DMS 273 (cell line): ENCODE measurements at regions not wholly inside any gene's neighbourhood (a gene's known extent, or its start where the extent isn't known, plus 50 kb on each side); places are given as distances from the start of the nearest gene placed in this dataset.
"Not testable (repeated sequence)": the region's sequence is repeated elsewhere in the genome, so short reads cannot be mapped to it uniquely, and the experiment has no call there.

ENCODE experiments used
- DNase-seq: peaks from one replicate; lab custom pipeline; 2025; ENCODE audit not compliant: unreplicated experiment; lab: John Stamatoyannopoulos, UW

- DNase-seq: no peak
Measured at GRCh38 chr7:17554341-17555015, 256.0 kb downstream of the AHR start.

GRCh38 chr7:17556247-17556956 lies 257.9 kb downstream of the AHR start:
- DNase-seq: no peak

GRCh38 chr7:17557251-17557671 lies 258.8 kb downstream of the AHR start:
- DNase-seq: no peak

GRCh38 chr7:17558135-17558534 lies 259.7 kb downstream of the AHR start:
- DNase-seq: no peak

GRCh38 chr7:17558558-17559332 lies 260.3 kb downstream of the AHR start:
- DNase-seq: no peak

DNA sequence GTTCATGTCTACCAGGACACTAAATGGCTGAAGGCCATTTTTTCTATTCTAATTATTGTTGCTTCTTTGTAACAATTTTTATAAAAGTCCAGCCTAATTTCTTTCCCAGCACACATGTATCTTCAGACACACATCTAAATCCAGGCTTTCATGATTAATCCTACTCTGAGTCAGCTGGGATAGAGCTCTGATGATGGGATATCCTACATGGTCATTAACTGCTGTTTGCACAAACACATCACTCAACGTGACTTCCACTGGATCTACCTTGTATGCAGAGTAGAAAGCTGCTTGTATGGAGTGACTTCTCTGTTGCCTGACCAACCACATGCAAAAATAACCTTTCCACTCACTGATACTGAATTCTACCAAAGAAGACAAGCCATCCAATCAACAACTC lies 260.9 kb downstream of the AHR start:
- no peak for DNase-seq

GRCh38 chr7:17560516-17560915 lies 262.1 kb downstream of the AHR start:
- no peak for DNase-seq

DNA sequence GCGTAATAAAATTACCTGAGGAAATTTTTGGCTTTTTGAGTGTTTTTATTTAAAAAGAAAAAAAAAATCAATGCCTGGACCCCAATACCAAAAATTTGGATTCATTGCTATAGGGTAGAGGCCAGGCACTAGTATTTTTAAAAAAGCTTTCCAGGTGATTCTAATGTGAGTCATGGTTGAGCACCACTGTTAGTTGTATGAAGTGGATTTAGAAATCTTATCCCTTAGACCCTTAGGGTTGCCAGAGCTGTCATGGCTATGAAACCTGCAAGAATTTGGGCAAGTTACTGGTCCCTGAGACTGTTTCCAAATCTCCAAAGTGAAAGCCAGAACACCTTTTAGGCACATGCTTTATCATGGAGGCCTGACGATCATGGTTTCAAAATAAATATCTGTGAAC lies 262.5 kb downstream of the AHR start:
- no peak for DNase-seq

GRCh38 chr7:17564678-17565212 lies 266.3 kb downstream of the AHR start:
- DNase-seq: no peak

- DNase-seq: no peak
Measured at GRCh38 chr7:17580141-17580540, 281.7 kb downstream of the AHR start.

DNA sequence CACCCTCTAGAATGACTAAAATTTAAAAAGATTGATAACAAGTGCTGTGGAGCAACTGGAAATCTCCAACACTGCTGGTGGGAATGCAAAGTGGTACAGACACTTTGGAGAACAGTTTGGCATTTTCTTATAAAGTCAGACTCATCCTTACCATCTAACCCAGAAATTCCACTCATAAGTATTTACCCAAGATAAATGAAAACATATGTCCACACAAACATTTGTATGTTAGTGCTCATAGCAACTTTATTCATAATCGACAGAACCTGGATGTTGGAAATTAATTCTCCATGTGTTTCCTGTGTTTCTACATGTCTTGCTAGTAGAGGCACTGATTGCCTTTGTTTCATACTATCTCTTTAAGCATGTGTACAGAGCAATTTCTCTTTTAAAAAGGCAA lies 282.4 kb downstream of the AHR start:
- no peak for DNase-seq

DNA sequence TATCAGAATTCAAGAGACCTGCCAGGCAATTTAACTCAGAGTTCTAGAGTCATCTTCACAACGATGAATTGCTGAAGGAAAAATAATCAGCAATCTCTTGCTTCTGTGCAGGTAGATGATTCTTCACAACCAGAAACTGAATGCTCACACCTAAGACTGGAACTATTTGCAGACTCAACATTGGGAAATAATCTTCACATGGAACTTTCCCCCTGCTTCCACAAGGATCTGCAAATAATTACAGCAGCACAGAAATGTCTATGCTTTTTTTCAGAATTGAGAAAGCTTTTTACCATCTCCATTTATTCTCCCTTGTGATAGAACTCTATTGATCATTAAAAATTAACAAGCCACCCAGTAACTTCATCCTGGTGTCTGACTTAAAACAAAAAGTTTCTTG lies 282.8 kb downstream of the AHR start:
- DNase-seq: no peak

DNA sequence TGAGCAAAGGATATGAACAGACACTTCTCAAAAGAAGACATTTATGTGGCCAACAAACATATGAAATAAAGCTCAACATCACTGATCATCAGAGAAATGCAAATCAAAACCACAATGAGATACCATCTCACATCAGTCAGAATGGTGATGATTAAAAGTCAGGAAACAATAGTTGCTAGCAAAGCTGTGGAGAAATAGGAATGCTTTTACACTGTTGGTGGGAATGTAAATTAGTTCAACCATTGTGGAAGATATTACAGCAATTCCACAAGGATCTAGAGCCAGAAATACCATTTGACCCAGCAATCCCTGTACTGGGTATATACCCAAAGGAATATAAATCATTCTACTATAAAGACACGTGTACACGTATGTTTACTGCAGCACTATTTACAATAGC lies 284.2 kb downstream of the AHR start:
- not testable (repeated sequence) for DNase-seq

GRCh38 chr7:17583786-17584185 lies 285.3 kb downstream of the AHR start:
- no peak for DNase-seq

DNA sequence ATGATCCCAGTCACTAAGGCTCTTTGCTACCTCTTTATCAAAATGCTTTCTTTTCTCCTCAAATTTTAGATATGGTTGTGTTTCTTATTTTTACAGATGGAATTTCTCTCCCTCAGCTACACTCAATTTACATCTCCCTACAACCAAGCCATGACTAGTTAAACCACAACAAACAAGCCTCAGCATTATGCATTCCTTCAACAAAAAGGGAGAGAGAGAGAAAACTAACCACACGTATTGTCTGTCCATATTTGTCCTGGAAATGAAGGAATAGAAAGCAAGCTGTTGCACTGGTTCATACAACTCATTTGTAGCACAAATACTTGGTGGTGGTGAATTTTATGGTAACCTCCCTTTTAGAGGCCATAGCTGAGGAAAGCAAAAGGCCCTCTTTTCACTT lies 286.4 kb downstream of the AHR start:
- no peak for DNase-seq

GRCh38 chr7:17586711-17587110 lies 288.3 kb downstream of the AHR start:
- DNase-seq: no peak

DNA sequence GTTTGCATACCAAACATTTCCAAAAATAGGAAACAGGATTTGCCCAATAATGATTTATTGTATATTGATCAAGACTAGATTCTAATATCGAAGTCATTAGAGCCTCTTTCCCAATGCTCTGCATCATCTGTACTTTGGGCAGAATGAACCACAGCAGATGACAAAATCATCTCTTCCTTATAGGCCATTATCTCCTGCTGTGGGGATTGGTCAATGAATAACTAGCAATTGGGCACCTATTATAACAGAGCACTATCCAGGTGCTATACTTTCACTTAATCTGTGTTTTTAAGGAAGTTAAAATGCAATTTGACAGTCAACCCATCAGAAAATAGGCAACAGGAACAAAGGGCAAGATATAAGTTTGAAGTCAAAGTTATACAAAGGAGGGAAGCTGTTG lies 290.3 kb downstream of the AHR start:
- no peak for DNase-seq

DNA sequence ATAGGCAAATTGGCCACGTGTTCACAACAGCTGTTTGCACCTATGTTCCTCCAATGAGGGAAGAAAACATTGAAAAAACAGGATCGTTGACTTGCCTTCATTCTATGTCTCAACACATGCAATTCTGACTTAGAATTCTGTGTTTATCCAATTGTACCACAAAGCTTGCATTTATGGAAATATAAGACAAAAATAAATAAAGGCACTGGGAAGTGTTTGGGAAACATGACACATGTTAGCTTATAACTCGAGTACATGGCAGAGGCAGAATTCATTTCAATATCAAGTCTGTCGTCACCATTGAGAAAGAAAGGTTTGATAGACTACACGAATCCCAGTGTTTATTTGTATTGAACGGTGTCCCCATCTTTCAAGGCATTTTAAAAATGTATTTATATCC lies 291.2 kb downstream of the AHR start:
- DNase-seq: no peak

DNA sequence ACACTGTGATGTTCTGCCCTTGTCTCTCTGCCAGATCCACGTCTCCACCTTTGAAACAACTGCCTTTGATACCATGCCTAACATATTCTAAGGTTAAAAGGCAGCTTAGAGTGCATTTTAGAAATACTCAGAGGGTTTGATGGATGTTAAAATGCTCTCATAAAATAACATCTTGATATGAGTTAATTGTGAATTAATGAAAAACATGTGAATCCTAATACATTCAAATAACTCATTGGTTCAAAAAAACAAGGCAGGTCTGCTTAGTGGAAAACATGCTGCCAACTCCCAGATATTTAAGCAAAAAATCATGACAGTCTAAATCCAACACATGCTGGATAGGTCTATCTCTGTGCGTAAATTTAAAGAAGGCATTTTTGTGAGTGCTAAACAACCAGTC lies 291.8 kb downstream of the AHR start:
- DNase-seq: no peak

DNA sequence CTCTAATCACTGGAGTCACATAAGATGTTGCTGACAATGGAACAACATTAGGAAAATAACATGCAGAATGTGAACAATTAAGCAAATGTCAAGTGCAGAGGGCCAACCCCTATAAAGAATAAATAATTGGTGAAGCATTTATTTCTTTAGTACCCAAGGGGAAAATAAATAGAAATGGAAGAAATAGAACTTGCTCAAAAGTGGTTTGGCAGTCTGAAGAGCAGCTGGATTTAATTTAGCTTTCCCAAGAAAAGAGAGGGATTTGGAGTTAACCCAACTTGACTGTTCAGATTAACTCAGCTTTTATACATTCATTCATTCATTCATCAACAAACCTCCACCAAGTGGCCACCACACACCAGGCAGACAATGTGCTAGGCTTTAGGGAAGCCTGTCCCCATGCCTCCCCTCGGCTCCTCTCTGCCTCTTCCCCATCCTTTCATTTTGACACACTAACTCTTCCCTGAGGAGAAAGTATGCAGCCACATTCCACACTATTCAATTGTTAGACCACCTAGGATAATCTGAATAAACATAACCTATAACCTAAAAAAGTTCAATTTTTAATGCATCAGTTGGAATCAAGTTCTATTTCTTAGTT lies 295.5 kb downstream of the AHR start:
- DNase-seq: no peak

DNA sequence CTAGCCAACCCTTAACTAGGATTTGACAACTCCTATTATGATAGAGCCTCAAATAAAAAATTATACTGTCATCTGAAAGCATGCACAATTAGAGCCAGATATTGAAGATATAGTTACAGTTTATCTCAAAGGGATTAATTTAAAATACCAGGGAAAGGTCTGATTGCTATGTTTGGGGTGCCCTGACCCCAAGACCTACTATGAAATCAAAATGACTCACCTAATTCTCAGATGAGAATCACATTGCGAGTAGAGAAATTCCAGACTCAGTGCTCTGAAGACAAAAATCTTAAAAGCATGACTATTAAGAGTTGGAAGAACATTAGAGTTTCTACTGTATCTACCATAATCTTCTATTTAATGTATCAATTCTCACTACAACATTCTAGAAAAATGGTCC lies 297.1 kb downstream of the AHR start:
- DNase-seq: no peak
